CD4-positive, alpha-beta T cell (primary cell): ENCODE measurements at regions not wholly inside any gene's neighbourhood (a gene's known extent, or its start where the extent isn't known, plus 50 kb on each side); places are given as distances from the start of the nearest gene placed in this dataset.

Source experiments
- ATAC-seq: fragments of 200-7000 bp; cut with Tn5 transposase; one replicate; pipeline ENCODE4 v1.10.0; 2022; ENCODE audit warnings: mild to moderate bottlenecking; ENCODE audit not compliant: poor library complexity
- CTCF ChIA-PET: fragments of 350-600 bp; sonication (Branson Sonifier 250); formaldehyde crosslinking; loops from one replicate; lab custom pipeline; 2021; ENCODE audit warnings: antibody characterized with exemption, inconsistent platforms; lab: Charles Lee
- POLR2A ChIA-PET: fragments of 350-600 bp; sonication (Branson Sonifier 250); formaldehyde crosslinking; loops from one replicate; lab custom pipeline; 2021; ENCODE audit warnings: antibody characterized with exemption, inconsistent platforms; lab: Charles Lee
- DNase-seq, 14 experiments: peaks; one replicate each; pipeline ENCODE4 v3.0.0-alpha.2; 2013 to 2020; ENCODE audit warnings: mixed read lengths in 2 of 14
- H3K27ac ChIP-seq, 2 donors: one replicate each; pipeline versions ENCODE4 v1.5.1 to v1.7.0; 2013; ENCODE audit warnings: low read length in 2 of 2, low read depth in 1 of 2, mild to moderate bottlenecking in 1 of 2
- H3K27me3 ChIP-seq, 2 experiments: 1 replicate in 1 of 2; 2 replicates in 1 of 2; pipeline versions ENCODE4 v1.6.1 to v1.7.0; 2013; ENCODE audit warnings: low read length in 2 of 2, control low read depth in 1 of 2, mild to moderate bottlenecking in 1 of 2, moderate library complexity in 1 of 2; ENCODE audit not compliant: insufficient read depth in 2 of 2, control insufficient read depth in 1 of 2
- H3K36me3 ChIP-seq: one replicate; pipeline ENCODE4 v1.6.1; 2013; ENCODE audit warnings: low read length, control low read depth; ENCODE audit not compliant: insufficient read depth
- H3K4me1 ChIP-seq: one replicate; pipeline ENCODE4 v1.6.1; 2013; ENCODE audit warnings: low read length, control low read depth; ENCODE audit not compliant: insufficient read depth
- H3K4me3 ChIP-seq: one replicate; pipeline ENCODE4 v1.5.1; 2013; ENCODE audit warnings: mild to moderate bottlenecking, low read length, moderate library complexity
- H3K9me3 ChIP-seq, 2 experiments: 1 replicate in 1 of 2; 2 replicates in 1 of 2; pipeline versions ENCODE4 v1.6.1 to v1.7.0; 2013; ENCODE audit warnings: low read length in 2 of 2, mild to moderate bottlenecking in 2 of 2, control low read depth in 1 of 2, moderate library complexity in 1 of 2; ENCODE audit not compliant: control insufficient read depth in 1 of 2, insufficient read depth in 1 of 2
- H3K27ac Mint-ChIP-seq: one replicate; pipeline ENCODE4 v1.8.0; 2020; ENCODE audit warnings: mixed read lengths
- H3K27me3 Mint-ChIP-seq: one replicate; pipeline ENCODE4 v1.8.0; 2021; ENCODE audit warnings: mixed read lengths
- H3K36me3 Mint-ChIP-seq: one replicate; pipeline ENCODE4 v1.8.0; 2021; ENCODE audit warnings: low read depth, mixed read lengths
- H3K4me1 Mint-ChIP-seq: one replicate; pipeline ENCODE4 v1.8.0; 2021; ENCODE audit warnings: low read depth, mixed read lengths
- H3K4me3 Mint-ChIP-seq: one replicate; pipeline ENCODE4 v1.8.0; 2020; ENCODE audit warnings: mild to moderate bottlenecking, mixed read lengths
- H3K9me3 Mint-ChIP-seq: one replicate; pipeline ENCODE4 v1.8.0; 2020; ENCODE audit warnings: mixed read lengths
- intact Hi-C, 2 experiments: fragments of 100-400 bp; cut with DNase I in 1 of 2; cut with micrococcal nuclease in 1 of 2; formaldehyde crosslinking; loops; one replicate each; pipeline versions ENCODE4 v1.15.1 to v1.9.0; 2023 to 2025; cut with DNase I, micrococcal nuclease
- TF ChIP-seq, protein P1 (sequence below): fragments of 200-600 bp; IDR thresholded peaks from one replicate; pipeline ENCODE4 v1.8.0; 2022; ENCODE audit warnings: antibody characterized with exemption, mild to moderate bottlenecking

DNA sequence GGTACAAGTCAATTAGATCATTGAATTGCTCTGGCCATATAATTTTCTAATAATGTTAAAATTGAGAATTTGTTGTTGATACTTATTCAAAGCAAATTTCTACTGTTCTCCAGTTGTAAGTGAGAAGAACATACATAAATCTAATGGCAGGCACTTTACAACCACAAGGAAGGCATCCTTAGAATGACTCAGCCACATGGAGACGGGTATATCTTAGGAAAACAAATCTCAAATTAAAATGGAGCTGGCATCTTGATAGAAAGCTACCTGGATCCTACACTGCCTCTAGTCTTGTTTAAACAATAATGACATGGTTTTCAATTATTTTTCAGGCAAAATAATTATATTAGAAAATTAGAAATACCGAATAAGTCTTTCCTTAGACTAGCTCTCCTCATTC, 1183.7 kb upstream of the SORCS1 start:
- Mint-ChIP-seq H3K4me3 (no peak overlapping the region), H3K36me3 (no peaks in the 10 kb centered on the region), H3K27me3 (no peaks in the 10 kb centered on the region), H3K9me3 (peaks cover 19% of the 10 kb centered on the region), H3K27ac (no peak overlapping the region), H3K4me1 (no peaks in the 10 kb centered on the region)
- POLR2A ChIA-PET = no interaction called here
- no peak for DNase-seq
- Histone ChIP-seq H3K4me1 (no peaks in the 10 kb centered on the region), H3K27ac (no peak overlapping the region), H3K4me3 (no peak overlapping the region), H3K9me3 (peaks cover 0 to 12% of the 10 kb centered on the region in 2 experiments), H3K27me3 (no peaks in the 10 kb centered on the region), H3K36me3 (no peaks in the 10 kb centered on the region)
- intact Hi-C loops = no loop called here
- no peak for ATAC-seq
- TF ChIP-seq, protein P1, sequence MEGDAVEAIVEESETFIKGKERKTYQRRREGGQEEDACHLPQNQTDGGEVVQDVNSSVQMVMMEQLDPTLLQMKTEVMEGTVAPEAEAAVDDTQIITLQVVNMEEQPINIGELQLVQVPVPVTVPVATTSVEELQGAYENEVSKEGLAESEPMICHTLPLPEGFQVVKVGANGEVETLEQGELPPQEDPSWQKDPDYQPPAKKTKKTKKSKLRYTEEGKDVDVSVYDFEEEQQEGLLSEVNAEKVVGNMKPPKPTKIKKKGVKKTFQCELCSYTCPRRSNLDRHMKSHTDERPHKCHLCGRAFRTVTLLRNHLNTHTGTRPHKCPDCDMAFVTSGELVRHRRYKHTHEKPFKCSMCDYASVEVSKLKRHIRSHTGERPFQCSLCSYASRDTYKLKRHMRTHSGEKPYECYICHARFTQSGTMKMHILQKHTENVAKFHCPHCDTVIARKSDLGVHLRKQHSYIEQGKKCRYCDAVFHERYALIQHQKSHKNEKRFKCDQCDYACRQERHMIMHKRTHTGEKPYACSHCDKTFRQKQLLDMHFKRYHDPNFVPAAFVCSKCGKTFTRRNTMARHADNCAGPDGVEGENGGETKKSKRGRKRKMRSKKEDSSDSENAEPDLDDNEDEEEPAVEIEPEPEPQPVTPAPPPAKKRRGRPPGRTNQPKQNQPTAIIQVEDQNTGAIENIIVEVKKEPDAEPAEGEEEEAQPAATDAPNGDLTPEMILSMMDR = no peak
- CTCF ChIA-PET = no interaction called here

DNA sequence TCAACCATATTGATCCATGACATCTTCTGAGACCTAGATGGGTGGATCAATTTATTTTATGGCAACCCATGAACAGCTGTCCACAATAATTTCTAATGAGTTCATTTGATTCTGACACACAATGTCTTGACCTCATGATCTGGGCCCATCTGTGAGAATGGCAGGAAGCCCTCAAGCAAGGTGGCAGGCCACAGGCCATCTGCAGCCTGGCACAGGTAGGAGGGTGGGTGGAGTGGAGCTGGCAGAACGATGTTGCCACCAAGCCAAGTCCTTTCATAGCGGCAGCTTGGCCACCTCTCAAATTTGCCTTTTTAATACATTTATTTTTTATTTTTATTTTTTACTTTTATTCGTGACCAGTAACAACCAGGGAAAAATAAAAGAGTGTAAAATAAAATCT, 1181.6 kb upstream of the SORCS1 start:
- Mint-ChIP-seq H3K4me3 (no peak overlapping the region), H3K36me3 (no peaks in the 10 kb centered on the region), H3K27ac (no peak overlapping the region), H3K4me1 (no peaks in the 10 kb centered on the region), H3K27me3 (no peaks in the 10 kb centered on the region), H3K9me3 (peaks cover 18% of the 10 kb centered on the region)
- DNase-seq = no peak
- no peak for ATAC-seq
- H3K4me3 ChIP-seq = no peak overlapping the region
- H3K27me3 ChIP-seq = no peaks in the 10 kb centered on the region
- TF ChIP-seq, protein P1 = no peak
- H3K27ac ChIP-seq = no peak overlapping the region
- H3K9me3 ChIP-seq = peaks cover 0 to 13% of the 10 kb centered on the region in 2 experiments
- ChIA-PET POLR2A (no interaction called here), CTCF (no interaction called here)
- H3K36me3 ChIP-seq = no peaks in the 10 kb centered on the region
- intact Hi-C loops = no loop called here
- no peaks in the 10 kb centered on the region for H3K4me1 ChIP-seq

DNA sequence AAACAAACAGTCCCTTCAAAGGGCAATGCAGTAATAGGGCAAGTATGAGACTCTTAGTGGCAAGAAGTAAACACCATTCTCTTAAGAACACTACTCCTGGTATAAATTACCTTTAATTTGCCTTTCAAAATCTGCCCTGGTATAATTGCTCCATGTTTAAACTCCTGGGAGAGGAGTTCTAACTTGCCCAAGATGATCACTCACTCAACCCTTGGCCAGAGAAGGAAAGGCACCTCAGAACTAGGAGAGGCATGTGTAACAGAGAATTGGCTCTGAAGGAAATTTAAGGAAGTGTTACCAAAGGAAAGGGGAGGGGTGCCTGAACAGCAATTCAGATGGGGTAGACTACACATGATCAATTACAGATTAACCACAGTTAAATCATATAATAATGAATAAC, 1173.6 kb upstream of the SORCS1 start:
- Mint-ChIP-seq H3K27me3 (no peaks in the 10 kb centered on the region), H3K27ac (no peak overlapping the region), H3K36me3 (no peaks in the 10 kb centered on the region), H3K9me3 (peaks cover 16% of the 10 kb centered on the region), H3K4me3 (no peak overlapping the region), H3K4me1 (no peaks in the 10 kb centered on the region)
- Histone ChIP-seq H3K4me1 (no peaks in the 10 kb centered on the region), H3K36me3 (no peaks in the 10 kb centered on the region), H3K4me3 (no peak overlapping the region), H3K9me3 (peaks cover 0 to under 1% of the 10 kb centered on the region in 2 experiments), H3K27ac (no peak overlapping the region), H3K27me3 (no peaks in the 10 kb centered on the region)
- ChIA-PET CTCF (no interaction called here), POLR2A (no interaction called here)
- TF ChIP-seq, protein P1 = no peak
- DNase-seq (no peak), ATAC-seq (no peak)
- intact Hi-C loops = no loop called here
